OCI-LY1 (cell line): ENCODE measurements at regions not wholly inside any gene's neighbourhood (a gene's known extent, or its start where the extent isn't known, plus 50 kb on each side); places are given as distances from the start of the nearest gene placed in this dataset.

Source experiments
- EZH2 ChIP-seq: fragments of 200-600 bp; sonication (generic), shearing (Covaris generic); IDR thresholded peaks from 2 replicates; pipeline ENCODE4 v1.8.0; 2017; ENCODE audit warnings: borderline replicate concordance, mixed run types, mild to moderate bottlenecking, antibody characterized with exemption, low read length, moderate library complexity, mixed read lengths
- TF ChIP-seq, protein P1 (sequence below): fragments of 200-600 bp; sonication (generic), shearing (Covaris generic); IDR thresholded peaks from 2 replicates; pipeline ENCODE4 v1.5.1; 2017; ENCODE audit warnings: mild to moderate bottlenecking, antibody characterized with exemption, low read length, moderate library complexity, mixed read lengths

DNA sequence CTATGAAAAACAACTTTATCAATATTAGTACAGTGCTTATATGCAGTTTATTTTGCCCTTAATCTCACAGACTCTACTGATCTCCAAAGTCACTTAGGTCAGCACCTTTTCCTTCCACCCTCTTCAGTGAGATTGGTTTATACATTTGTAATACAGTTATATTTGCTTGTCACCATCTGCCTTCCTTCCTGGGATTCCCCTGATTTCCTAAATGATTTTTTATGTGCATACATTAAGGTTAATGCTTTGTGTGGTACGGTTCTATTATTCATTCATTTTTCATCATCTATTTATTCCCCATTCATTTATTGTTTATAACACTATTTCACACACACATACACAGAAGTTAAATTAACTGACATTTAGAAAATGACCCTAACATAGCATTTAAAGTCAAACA lies 419.8 kb upstream of the CDH11 start:
- TF ChIP-seq, protein P1, sequence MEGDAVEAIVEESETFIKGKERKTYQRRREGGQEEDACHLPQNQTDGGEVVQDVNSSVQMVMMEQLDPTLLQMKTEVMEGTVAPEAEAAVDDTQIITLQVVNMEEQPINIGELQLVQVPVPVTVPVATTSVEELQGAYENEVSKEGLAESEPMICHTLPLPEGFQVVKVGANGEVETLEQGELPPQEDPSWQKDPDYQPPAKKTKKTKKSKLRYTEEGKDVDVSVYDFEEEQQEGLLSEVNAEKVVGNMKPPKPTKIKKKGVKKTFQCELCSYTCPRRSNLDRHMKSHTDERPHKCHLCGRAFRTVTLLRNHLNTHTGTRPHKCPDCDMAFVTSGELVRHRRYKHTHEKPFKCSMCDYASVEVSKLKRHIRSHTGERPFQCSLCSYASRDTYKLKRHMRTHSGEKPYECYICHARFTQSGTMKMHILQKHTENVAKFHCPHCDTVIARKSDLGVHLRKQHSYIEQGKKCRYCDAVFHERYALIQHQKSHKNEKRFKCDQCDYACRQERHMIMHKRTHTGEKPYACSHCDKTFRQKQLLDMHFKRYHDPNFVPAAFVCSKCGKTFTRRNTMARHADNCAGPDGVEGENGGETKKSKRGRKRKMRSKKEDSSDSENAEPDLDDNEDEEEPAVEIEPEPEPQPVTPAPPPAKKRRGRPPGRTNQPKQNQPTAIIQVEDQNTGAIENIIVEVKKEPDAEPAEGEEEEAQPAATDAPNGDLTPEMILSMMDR, result no peak
- no peak for TF ChIP-seq EZH2
